Stomach smooth muscle (tissue), 2 donors: ENCODE measurements at regions not wholly inside any gene's neighbourhood (a gene's known extent, or its start where the extent isn't known, plus 50 kb on each side); places are given as distances from the start of the nearest gene placed in this dataset.

Experiments used
- H3K27ac ChIP-seq: one replicate; pipeline ENCODE4 v1.7.0; 2013; ENCODE audit warnings: mild to moderate bottlenecking, low read length, inconsistent platforms
- H3K27me3 ChIP-seq, 2 donors: one replicate each; pipeline ENCODE4 v1.7.0; 2013; ENCODE audit warnings: low read length in 2 of 2; ENCODE audit not compliant: insufficient read depth in 2 of 2, control insufficient read depth in 1 of 2
- H3K36me3 ChIP-seq, 2 donors: one replicate each; pipeline ENCODE4 v1.7.0; 2013; ENCODE audit warnings: low read length in 2 of 2; ENCODE audit not compliant: control insufficient read depth in 2 of 2, insufficient read depth in 2 of 2
- H3K4me1 ChIP-seq: one replicate; pipeline ENCODE4 v1.7.0; 2013; ENCODE audit warnings: low read length; ENCODE audit not compliant: control insufficient read depth, insufficient read depth
- H3K4me3 ChIP-seq, 2 donors: one replicate each; pipeline ENCODE4 v1.7.0; 2013; ENCODE audit warnings: low read length in 2 of 2
- H3K9ac ChIP-seq, 2 donors: one replicate each; pipeline ENCODE4 v1.7.0; 2013; ENCODE audit warnings: low read length in 2 of 2, mild to moderate bottlenecking in 1 of 2
- H3K9me3 ChIP-seq, 2 donors: one replicate each; pipeline ENCODE4 v1.7.0; 2013; ENCODE audit warnings: low read length in 2 of 2; ENCODE audit not compliant: control insufficient read depth in 2 of 2
- donor health status: healthy.
- donor health status: Pancreatic carcinoma.

- no peak overlapping the region for H3K27ac ChIP-seq
- H3K4me3 ChIP-seq = no peak overlapping the region
- H3K9ac ChIP-seq = no peak overlapping the region
- no peaks in the 10 kb centered on the region for H3K36me3 ChIP-seq
- no peaks in the 10 kb centered on the region for H3K27me3 ChIP-seq
- no peaks in the 10 kb centered on the region for H3K9me3 ChIP-seq
- peaks cover 9% of the 10 kb centered on the region for H3K4me1 ChIP-seq
These were observed 138.7 kb downstream of the RXFP2 start for GRCh38 chr13:31878052-31878451.

- Histone ChIP-seq H3K4me1 (peaks cover 9% of the 10 kb centered on the region), H3K27me3 (no peaks in the 10 kb centered on the region), H3K27ac (no peak overlapping the region)
These were observed 139.2 kb downstream of the RXFP2 start for GRCh38 chr13:31878495-31878894.

DNA sequence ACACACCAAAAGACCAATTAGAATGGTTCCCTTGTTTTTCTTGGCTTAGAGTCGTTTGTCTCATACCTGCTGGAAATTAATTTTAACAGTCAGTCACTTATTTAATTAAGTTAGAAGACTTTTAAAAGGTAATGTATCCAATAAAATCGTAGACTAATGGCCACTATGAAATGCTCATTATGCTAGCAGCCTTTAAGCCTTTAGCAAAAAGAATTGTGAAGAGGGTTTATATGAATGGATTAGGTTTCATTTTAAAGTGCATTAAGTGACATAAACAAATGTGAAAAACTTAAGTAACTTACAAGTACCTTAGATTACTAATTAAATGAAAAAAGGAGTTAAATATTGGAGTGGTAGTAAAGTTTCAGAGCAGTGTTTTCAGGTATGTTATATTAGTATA, 139.6 kb downstream of the RXFP2 start:
- Histone ChIP-seq H3K27ac (no peak overlapping the region), H3K36me3 (no peaks in the 10 kb centered on the region), H3K27me3 (no peaks in the 10 kb centered on the region), H3K9me3 (no peaks in the 10 kb centered on the region), H3K9ac (no peak overlapping the region), H3K4me3 (no peak overlapping the region), H3K4me1 (peaks cover 9% of the 10 kb centered on the region)

More at GRCh38 chr13:31878495-31878894, 139.2 kb downstream of the RXFP2 start:
- Histone ChIP-seq H3K36me3 (no peaks in the 10 kb centered on the region), H3K4me3 (no peak overlapping the region), H3K9ac (no peak overlapping the region), H3K9me3 (no peaks in the 10 kb centered on the region)

- Histone ChIP-seq H3K9me3 (no peaks in the 10 kb centered on the region), H3K27ac (no peak overlapping the region), H3K36me3 (no peaks in the 10 kb centered on the region), H3K9ac (no peak overlapping the region), H3K4me1 (peaks cover 10% of the 10 kb centered on the region), H3K4me3 (no peak overlapping the region), H3K27me3 (no peaks in the 10 kb centered on the region)
These were observed 141.6 kb downstream of the RXFP2 start for GRCh38 chr13:31880851-31881494.

DNA sequence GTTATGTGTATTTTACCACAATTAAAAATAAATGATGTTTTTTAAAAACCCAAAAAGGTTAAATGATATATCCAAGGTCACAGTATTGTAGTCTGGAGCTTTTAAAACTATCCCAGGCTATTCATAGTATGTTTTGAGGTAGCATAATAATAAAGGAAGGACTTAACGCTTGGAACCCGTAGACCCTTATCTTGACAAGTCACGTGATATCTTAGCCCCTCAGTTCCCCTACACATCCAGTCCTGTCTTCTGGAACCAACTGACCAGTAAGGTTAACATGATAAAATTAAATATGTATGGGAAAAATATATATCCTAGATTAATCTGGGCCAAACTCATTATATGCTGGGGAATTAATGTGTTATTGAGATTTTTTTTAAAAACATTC, 142.2 kb downstream of the RXFP2 start:
- no peak overlapping the region for H3K27ac ChIP-seq
- H3K4me1 ChIP-seq = peaks cover 13% of the 10 kb centered on the region
- no peaks in the 10 kb centered on the region for H3K27me3 ChIP-seq
- H3K9ac ChIP-seq = no peak overlapping the region
- no peaks in the 10 kb centered on the region for H3K9me3 ChIP-seq
- no peak overlapping the region for H3K4me3 ChIP-seq
- H3K36me3 ChIP-seq = no peaks in the 10 kb centered on the region

DNA sequence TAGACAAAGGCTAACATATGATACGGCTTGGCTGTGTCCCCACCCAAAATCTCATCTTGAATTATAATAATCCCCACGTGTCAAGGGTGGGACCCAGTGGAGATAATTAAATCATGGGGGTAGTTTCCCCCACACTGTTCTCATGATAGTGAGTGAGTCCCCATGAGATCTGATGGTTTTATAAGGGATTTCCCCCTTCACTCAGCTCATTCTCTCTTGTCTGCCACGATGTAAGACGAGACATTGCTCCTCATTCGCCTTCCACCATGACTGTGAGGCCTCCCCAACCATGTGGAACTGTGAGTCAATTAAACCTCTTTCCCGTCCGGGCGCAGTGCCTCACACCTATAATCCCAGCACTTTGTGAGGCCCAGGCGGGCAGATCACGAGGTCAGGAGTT, 143.5 kb downstream of the RXFP2 start:
- Histone ChIP-seq H3K36me3 (no peaks in the 10 kb centered on the region), H3K27me3 (no peaks in the 10 kb centered on the region), H3K27ac (no peak overlapping the region), H3K9me3 (no peaks in the 10 kb centered on the region), H3K4me3 (no peak overlapping the region), H3K9ac (no peak overlapping the region), H3K4me1 (peaks cover 13% of the 10 kb centered on the region)

GRCh38 chr13:31884556-31884955, 145.2 kb downstream of the RXFP2 start:
- Histone ChIP-seq H3K27me3 (no peaks in the 10 kb centered on the region), H3K36me3 (no peaks in the 10 kb centered on the region), H3K9ac (no peak overlapping the region), H3K27ac (no peak overlapping the region), H3K4me3 (no peak overlapping the region), H3K9me3 (no peaks in the 10 kb centered on the region), H3K4me1 (peaks cover 15% of the 10 kb centered on the region)

DNA sequence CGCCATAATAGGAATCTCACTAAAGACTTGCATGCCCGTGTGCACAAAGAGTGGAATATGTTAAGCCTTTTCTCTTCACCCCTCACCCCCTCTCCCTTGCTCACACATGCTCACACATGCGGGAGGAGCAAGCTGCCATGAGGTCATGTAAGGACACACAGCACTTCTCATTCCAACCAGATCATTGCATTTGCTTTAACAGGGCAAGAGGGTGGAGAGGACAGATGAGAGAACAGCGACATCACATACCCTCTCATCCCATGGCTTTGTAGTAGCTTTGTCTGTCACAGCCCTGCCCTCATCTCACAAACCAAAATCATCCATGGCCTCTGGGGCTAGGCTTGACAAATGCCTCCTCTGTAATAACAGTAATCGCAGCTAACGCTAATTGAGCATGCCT, 145.6 kb upstream of the FRY start:
- H3K9ac ChIP-seq = no peak overlapping the region
- H3K9me3 ChIP-seq = no peaks in the 10 kb centered on the region
- H3K4me1 ChIP-seq = peaks cover 9% of the 10 kb centered on the region
- no peak overlapping the region for H3K27ac ChIP-seq
- no peaks in the 10 kb centered on the region for H3K36me3 ChIP-seq
- no peaks in the 10 kb centered on the region for H3K27me3 ChIP-seq
- H3K4me3 ChIP-seq = no peak overlapping the region

DNA sequence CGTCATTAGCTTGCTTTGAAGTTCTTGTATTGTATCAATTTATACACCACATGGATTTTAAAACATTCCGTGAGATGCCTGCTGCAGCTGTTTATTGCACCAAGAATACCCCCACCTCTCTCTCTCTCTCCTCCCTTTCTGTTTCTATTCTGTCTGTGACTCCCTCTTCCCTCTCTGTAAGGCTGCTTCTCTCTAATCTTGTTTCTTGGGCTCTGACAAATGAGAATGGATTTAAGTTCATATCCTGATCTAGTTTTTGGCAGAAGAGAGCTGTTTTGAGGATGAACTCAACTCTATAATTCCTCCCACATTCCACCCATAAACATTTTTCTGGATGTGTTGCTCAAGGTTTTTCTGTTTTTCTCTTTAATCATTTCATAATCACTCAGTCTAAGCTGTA, 144.3 kb upstream of the FRY start:
- Histone ChIP-seq H3K9ac (no peak overlapping the region), H3K9me3 (no peaks in the 10 kb centered on the region), H3K36me3 (no peaks in the 10 kb centered on the region), H3K4me1 (peaks cover 12% of the 10 kb centered on the region), H3K27me3 (no peaks in the 10 kb centered on the region), H3K27ac (no peak overlapping the region), H3K4me3 (no peak overlapping the region)

DNA sequence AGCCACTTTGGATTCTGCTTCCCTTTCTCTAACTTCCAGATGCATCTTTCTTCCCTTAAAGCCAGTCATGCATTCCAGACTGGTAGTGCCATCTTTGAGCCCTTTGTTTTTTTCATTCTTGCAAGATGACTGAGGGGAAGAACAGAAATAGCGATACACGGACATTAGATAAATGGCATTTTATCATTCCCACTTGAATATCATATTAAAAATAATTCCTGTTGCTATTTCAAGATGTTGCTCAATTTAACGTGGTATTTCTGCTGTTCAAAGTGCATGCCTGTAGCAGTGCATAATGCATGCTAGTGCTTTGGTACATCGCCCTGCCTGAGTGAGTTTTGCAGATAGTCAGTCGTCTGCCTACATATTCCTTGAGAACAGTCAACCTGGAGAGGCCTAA, 140.6 kb upstream of the FRY start:
- Histone ChIP-seq H3K27ac (no peak overlapping the region), H3K27me3 (no peaks in the 10 kb centered on the region), H3K9ac (no peak overlapping the region), H3K4me1 (peaks cover 11% of the 10 kb centered on the region), H3K36me3 (no peaks in the 10 kb centered on the region), H3K4me3 (no peak overlapping the region), H3K9me3 (no peaks in the 10 kb centered on the region)

DNA sequence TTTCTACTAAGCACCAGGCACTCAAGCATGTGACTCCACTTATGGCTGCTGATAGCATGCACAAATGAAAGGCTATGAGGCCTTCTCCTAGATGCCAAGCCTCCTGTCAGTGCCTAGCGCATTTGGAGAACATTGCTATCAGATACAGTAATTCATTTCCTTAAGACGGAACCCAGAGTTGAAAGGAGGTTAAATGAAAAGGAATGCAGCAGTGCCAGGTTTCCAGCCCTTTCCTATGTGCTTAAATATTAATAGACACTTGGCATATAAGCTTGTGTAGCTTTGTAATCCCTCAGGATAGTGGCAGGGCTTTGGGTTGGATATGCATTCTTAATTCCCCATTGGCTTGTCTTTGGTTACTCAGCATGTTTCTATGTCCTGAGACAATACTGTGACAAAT, 140.1 kb upstream of the FRY start:
- Histone ChIP-seq H3K9ac (no peak overlapping the region), H3K27ac (no peak overlapping the region), H3K4me1 (peaks cover 11% of the 10 kb centered on the region), H3K9me3 (no peaks in the 10 kb centered on the region), H3K36me3 (no peaks in the 10 kb centered on the region), H3K27me3 (no peaks in the 10 kb centered on the region), H3K4me3 (no peak overlapping the region)
